IPS DF 4.7 (cell line): ENCODE measurements at regions not wholly inside any gene's neighbourhood (a gene's known extent, or its start where the extent isn't known, plus 50 kb on each side); places are given as distances from the start of the nearest gene placed in this dataset.
"Not testable (repeated sequence)": the region's sequence is repeated elsewhere in the genome, so short reads cannot be mapped to it uniquely, and the experiment has no call there.

Source experiments
- DNase-seq: peaks from one replicate; pipeline ENCODE4 v3.0.0-alpha.2; 2013; ENCODE audit warnings: low spot score; ENCODE audit errors: extremely low read depth

DNA sequence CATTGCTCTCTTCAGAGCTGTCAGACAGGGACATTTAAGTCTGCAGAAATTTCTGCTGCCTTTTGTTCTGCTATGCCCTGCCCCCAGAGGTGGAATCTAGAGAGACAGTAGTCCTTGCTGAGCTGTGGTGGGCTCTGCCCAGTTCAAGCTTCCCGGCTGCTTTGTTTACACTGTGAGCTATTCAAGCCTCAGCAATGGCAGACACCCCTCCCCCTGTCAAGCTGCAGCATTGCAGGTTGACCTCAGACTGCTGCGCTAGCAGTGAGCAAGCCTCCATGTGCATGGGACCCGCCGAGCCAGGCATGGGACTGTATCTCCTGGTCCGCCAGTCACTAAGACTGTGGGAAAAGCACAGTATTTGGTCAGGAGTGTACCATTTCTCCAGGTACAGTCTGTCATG is 53.6 kb upstream of the MAPK10 start:
- DNase-seq: not testable (repeated sequence)

DNA sequence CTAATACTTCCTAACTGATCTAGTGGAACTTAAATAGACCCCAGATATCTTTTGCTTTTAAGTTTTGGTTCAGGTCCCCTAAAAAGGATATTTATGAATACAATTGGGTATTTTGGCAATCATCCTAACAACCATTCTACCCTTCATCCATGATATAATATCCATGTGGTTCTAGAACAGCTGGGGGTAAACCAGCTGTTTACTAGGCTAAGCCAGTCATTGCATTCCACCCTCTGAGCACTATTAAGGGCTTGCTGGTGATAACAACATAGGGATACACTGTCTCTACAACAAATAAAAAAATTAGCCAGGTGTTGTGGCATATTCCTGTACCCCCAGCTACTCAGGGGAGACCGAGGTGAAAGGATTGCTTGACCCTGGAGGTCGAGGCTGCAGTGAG is 54.8 kb upstream of the MAPK10 start:
- DNase-seq: no peak

DNA sequence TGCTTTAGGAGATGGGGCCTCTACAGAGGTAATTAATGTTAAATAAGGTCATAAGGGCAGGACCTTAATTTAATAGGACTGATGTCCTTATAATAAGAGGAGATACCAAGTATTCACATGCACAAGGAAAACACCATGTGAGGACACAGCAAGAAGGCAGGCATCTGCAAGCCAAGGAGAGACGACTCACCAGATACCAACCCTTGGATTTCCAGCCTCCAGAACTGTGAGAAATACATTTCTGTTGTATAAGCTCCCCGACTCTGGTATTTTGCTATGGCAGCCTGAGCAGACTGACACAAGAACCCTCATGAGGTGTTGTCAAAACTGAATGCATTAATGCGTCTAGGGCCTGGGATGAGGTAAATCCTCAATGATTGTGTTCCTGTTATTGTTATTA is 56.2 kb upstream of the MAPK10 start:
- no peak for DNase-seq

DNA sequence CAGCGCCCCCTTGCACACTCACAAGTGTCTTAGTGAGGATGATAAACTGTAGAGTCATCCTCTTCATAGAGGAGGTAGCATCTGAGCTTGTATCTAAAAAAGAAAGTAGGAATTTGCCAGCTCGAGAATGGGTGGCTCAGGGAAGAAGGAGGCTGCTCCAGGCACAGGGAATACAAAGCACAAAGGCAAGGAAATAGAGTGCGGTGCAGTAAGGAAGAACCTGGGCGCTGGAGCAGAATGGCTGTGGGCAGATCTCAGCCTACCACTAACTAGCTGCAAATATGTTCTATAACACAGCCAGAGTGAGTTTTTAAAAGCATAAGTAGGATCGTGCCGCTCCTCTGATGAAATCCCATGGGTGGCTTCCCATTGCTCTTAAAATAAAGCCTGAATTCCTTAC is 61.6 kb upstream of the MAPK10 start:
- no peak for DNase-seq

DNA sequence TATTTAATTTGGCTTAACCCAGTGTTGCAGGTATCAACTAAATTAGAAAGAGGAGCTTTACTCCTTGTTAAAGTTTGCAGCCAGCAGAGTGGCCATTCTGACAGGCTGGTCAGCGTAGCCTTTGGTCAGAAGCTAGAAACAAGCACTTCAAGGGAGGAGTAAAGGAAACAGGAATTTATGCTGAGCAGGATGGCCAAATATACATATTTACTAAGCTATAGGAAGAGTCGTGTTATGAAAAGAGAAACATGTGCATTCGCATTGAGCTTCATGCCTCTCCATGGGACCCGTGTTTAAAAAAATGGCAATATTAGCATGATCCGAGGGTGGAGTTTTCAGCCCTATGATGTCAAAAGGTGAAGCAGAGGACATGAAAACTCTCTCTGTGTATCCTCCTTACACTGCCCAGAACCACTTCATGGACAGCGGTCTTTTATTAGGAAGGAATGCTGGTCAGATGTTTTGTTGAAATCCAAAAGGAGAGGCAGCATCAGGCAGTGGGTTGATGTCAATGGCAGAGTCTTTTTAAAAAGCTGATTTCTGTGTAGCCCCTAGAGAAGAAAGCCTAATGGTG is 71.8 kb upstream of the MAPK10 start:
- no peak for DNase-seq

- DNase-seq: no peak
Observed at GRCh38 chr4:86432559-86433134, 72.8 kb upstream of the MAPK10 start.

DNA sequence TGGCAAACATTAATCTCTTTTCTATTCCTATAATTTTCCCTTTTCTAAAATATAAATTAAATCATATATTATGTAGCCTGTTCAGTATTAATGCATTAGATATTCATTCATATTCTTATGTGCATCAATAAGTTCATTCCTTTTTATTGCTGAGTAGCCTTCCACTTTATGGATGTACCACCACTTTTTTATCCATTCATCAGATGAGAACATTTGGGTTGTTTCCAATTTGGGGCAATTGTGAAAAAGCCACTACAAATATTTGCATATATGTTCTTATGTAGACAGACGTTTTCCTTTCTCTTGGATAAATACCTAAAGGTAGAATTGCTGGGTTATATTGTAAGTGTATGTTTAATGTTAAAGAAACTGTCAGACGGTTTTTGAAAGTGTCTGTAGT is 79.4 kb upstream of the MAPK10 start:
- DNase-seq: no peak

- no peak for DNase-seq
Observed at GRCh38 chr4:86441175-86441936, 81.5 kb upstream of the MAPK10 start.

GRCh38 chr4:86442881-86443280 is 83.0 kb upstream of the MAPK10 start:
- no peak for DNase-seq

DNA sequence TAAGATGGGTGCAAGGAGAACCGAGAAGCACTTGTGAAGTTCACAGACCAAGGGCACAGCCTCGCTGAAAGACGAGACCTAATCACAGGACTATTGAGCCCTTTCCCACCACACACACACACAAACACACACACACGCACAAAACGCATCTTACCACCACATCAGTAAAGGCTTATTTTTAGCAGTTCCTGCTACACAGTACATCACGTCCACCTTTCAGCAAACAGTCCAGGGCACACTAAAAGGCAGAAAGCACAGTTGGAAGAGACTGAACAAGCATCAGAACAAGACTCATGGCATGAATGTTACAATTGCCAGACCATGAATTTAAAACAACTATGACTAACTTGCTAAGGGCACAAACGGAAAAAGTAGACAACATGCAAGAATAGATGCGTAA is 83.6 kb upstream of the MAPK10 start:
- no peak for DNase-seq

DNA sequence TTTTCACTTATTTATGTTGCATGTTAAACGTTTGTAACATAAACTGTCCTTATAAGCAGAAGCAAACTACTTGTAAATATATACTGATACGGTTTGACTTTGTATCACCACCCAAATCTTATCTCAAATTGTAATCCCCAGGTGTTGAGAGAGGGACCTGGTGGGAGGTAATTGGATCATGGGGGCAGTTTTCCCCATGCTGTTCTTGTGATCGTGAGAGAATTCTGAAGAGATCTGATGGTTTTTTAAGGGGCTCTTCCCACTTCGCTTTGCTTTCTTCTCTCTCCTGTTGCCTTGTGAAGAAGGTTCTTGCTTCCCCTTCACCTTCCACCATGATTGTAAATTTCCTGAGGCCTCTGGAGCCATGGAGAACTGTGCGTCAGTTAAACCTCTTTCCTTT is 87.1 kb upstream of the MAPK10 start:
- DNase-seq: no peak

- no peak for DNase-seq
Observed at GRCh38 chr4:86448871-86449270, 89.0 kb upstream of the MAPK10 start.

DNA sequence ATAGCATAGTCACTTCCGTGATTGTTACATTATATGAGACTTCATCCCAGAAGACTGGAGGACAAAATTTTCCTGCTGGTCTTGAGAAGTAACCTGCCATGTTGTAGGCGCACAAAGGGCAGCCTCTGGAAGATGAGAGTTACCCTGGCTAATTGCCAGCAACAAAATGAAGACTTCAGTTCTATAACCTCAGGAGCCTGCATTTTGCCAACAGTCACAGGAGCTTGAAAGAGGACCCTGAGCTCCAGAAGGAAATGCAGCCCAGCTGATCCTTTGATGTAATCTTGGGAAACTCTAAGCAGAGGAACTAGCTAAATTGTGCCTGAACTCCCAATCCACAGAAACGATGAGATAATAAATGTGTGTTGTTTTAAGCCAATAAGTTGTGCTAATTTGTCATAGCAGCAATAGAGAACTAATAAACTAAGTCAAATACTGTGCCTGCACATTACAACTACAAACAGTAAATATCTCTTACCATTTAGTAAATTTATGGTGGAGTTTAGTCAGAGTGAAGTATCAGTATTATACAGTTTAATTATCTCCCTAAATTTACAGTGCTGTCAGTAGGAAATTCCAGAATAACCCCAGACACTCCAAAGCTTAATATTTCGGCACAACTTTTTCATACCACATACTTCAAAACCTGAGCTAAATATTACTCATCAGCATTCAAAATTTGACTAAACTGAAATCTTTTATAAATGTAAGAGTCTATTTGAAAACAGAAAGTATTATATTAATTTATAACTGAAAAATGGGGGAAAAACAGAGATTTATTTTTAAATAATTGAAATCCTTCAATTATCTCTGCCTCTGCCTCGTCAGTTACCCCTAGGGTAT is 90.1 kb upstream of the MAPK10 start:
- DNase-seq: no peak

DNA sequence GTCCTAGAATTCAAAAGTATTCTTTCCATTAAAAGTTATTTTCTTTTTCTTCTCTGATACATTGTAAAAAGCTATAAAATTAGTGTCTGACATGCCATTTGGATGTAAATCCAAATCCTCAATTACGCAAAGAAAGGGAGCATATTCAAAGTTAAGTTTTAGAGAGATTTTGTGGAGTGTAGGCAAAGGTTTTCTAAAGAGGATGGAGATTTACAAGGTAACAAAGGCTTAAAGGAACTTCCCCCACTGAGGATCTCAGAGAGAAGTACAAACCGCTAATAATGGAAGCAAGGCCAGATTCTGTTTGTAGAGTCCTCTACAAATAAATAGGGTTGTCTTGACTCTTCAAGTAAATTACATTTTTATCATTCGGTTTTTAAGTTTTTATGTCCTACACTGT is 91.0 kb upstream of the MAPK10 start:
- DNase-seq: no peak

DNA sequence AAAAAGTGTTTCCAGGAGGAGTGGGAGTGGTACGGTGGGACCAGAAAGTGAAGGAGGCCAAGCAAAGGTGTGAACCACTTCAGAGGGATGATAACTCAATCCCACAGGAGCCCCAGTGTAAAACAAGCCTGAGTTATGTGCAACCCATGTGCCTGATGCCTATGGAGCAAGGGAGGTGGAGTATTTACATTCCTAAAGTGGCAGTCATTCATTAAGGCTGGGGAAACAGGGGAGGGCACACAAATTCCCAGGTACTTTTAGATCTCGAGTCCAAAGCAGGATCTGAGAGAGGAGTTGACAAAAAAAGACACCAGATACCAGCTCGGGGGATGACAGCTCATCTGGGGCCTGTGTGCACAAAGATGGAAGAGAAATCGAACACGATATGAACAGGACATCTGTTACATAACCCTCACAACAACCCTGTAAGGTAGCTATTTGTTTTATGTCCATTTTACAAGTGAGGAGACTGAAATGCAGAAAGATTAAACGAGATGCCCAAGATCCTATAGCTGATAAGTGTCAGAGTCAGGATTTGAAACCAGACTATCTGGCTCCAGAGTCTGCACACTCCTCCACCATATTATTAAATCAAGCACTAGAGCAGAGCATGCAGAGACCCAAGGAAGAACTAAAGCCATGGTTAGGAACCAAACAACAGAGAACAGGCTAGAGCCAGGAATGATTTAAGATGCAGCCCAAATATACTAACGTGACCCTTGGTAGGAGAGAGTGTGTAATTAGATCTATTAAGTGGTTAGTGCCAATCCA is 91.9 kb upstream of the MAPK10 start:
- DNase-seq: no peak

- no peak for DNase-seq
Observed at GRCh38 chr4:86452422-86452891, 92.6 kb upstream of the MAPK10 start.

- DNase-seq: no peak
Observed at GRCh38 chr4:86452924-86453531, 93.2 kb upstream of the MAPK10 start.

- not testable (repeated sequence) for DNase-seq
Observed at GRCh38 chr4:86453611-86454072, 93.8 kb upstream of the MAPK10 start.

DNA sequence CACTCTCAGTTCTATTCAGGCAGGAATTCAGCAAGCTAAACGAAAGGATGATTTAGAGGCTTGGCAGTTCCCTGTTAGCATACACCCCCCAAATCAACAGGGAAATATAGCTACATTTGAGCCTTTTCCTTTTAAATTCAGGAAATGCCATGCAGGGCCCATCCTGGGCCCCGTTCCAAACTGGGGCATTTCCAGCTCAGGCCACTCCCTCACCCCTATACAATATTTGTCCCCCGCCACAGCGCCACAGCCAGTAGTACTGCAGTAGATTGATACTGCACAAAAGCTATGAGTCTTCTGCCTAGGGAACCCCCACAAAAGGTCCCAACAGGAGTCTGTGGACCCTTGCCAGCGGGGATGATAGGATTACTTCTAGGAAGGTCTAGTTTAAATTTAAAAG is 102.0 kb upstream of the MAPK10 start:
- DNase-seq: no peak

GRCh38 chr4:86472377-86473019 is 112.6 kb upstream of the MAPK10 start:
- DNase-seq: no peak
